IMR-90 (cell line): ENCODE measurements at regions not wholly inside any gene's neighbourhood (a gene's known extent, or its start where the extent isn't known, plus 50 kb on each side); places are given as distances from the start of the nearest gene placed in this dataset.

Experiments
- ATAC-seq: fragments of 200-7000 bp; cut with Tn5 transposase; 2 replicates; pipeline ENCODE4 v1.9.1; 2020; ENCODE audit warnings: low read depth, mild to moderate bottlenecking, moderate library complexity
- BruUV-seq: library from RNA; stranded (reverse); fragments of 400-500 nt; replicated peaks from 2 replicates; lab custom pipeline; 2021; lab: Mats Ljungman, UMichigan
- CTCF ChIA-PET: fragments of 300-600 bp; formaldehyde crosslinking; extraction: SDS; loops from one replicate; lab custom pipeline; 2021; ENCODE audit warnings: antibody characterized with exemption; lab: Yijun Ruan, JAX
- POLR2A ChIA-PET: fragments of 300-600 bp; sonication (Branson Sonifier 250); formaldehyde crosslinking; loops from one replicate; lab custom pipeline; 2022; ENCODE audit warnings: antibody characterized with exemption; ENCODE audit not compliant: unreplicated experiment; lab: Charles Lee
- DNase-seq: peaks from one replicate; pipeline ENCODE4 v3.0.0; 2013
- H2AFZ ChIP-seq: replicated peaks from 2 replicates; pipeline ENCODE3; 2013; ENCODE audit warnings: low read length, mild to moderate bottlenecking; ENCODE audit not compliant: poor library complexity
- H2AK5ac ChIP-seq: 2 replicates; pipeline ENCODE4 v1.6.1; 2013; ENCODE audit warnings: low read depth, low read length, inconsistent platforms
- H2AK9ac ChIP-seq: replicated peaks from 2 replicates; pipeline ENCODE3; 2013; ENCODE audit warnings: mild to moderate bottlenecking, low read depth, low read length, moderate library complexity; ENCODE audit not compliant: poor library complexity
- H2BK120ac ChIP-seq: 2 replicates; pipeline ENCODE4 v1.6.1; 2013; ENCODE audit warnings: low read depth, low read length, inconsistent platforms
- H2BK15ac ChIP-seq: 3 replicates; pipeline ENCODE4 v1.6.1; 2013; ENCODE audit warnings: low read depth, low read length, inconsistent platforms
- H2BK20ac ChIP-seq: 2 replicates; pipeline ENCODE4 v1.6.1; 2013; ENCODE audit warnings: low read depth, mild to moderate bottlenecking, inconsistent platforms, low read length, moderate library complexity
- H2BK5ac ChIP-seq: 2 replicates; pipeline ENCODE4 v1.6.1; 2013; ENCODE audit warnings: mild to moderate bottlenecking, low read depth, low read length, inconsistent platforms; ENCODE audit not compliant: poor library complexity, severe bottlenecking
- H3K14ac ChIP-seq: replicated peaks from 2 replicates; pipeline ENCODE4 v1.6.1; 2013; ENCODE audit warnings: low read depth, low read length, inconsistent platforms
- H3K18ac ChIP-seq: 2 replicates; pipeline ENCODE4 v1.6.1; 2013; ENCODE audit warnings: low read depth, low read length, control low read depth
- H3K23ac ChIP-seq: 2 replicates; pipeline ENCODE4 v1.6.1; 2013; ENCODE audit warnings: low read depth, low read length, inconsistent platforms
- H3K27ac ChIP-seq: 2 replicates; pipeline ENCODE4 v1.5.1; 2013; ENCODE audit warnings: mild to moderate bottlenecking, control low read depth, low read length; ENCODE audit not compliant: insufficient read depth
- H3K27me3 ChIP-seq: 2 replicates; pipeline ENCODE4 v1.6.1; 2013; ENCODE audit warnings: low read length; ENCODE audit not compliant: control insufficient read depth, insufficient read depth
- H3K36me3 ChIP-seq: 2 replicates; pipeline ENCODE4 v1.6.1; 2013; ENCODE audit warnings: low read length, mixed read lengths; ENCODE audit not compliant: control insufficient read depth, insufficient read depth
- H3K4ac ChIP-seq: 2 replicates; pipeline ENCODE4 v1.6.1; 2013; ENCODE audit warnings: low read depth, low read length, inconsistent platforms
- H3K4me1 ChIP-seq: 2 replicates; pipeline ENCODE4 v1.6.1; 2013; ENCODE audit warnings: low read length, mixed read lengths; ENCODE audit not compliant: control insufficient read depth, insufficient read depth
- H3K4me2 ChIP-seq: 2 replicates; pipeline ENCODE4 v1.6.1; 2013; ENCODE audit warnings: low read depth, mild to moderate bottlenecking, control low read depth, low read length, moderate library complexity
- H3K4me3 ChIP-seq: 2 replicates; pipeline ENCODE4 v1.5.1; 2013; ENCODE audit warnings: low read depth, mild to moderate bottlenecking, control low read depth, low read length, moderate library complexity; ENCODE audit not compliant: insufficient read depth
- H3K56ac ChIP-seq: 2 replicates; pipeline ENCODE4 v1.6.1; 2013; ENCODE audit warnings: low read length, inconsistent platforms; ENCODE audit not compliant: insufficient read depth; ENCODE audit errors: extremely low read depth
- H3K79me1 ChIP-seq, 2 experiments: 2 replicates each; pipeline ENCODE4 v1.6.1; 2013; ENCODE audit warnings: low read length in 2 of 2, inconsistent platforms in 1 of 2, low read depth in 1 of 2
- H3K9ac ChIP-seq: 2 replicates; pipeline ENCODE4 v1.6.1; 2013; ENCODE audit warnings: low read depth, low read length, control low read depth
- H3K9me1 ChIP-seq: 2 replicates; pipeline ENCODE4 v1.6.1; 2013; ENCODE audit warnings: low read length, inconsistent platforms; ENCODE audit not compliant: insufficient read depth
- H3K9me3 ChIP-seq: 2 replicates; pipeline ENCODE4 v1.6.1; 2013; ENCODE audit warnings: low read length; ENCODE audit not compliant: control insufficient read depth, insufficient read depth
- H4K20me1 ChIP-seq: 2 replicates; pipeline ENCODE4 v1.6.1; 2013; ENCODE audit warnings: low read length, inconsistent platforms; ENCODE audit not compliant: insufficient read depth
- H4K5ac ChIP-seq: 2 replicates; pipeline ENCODE4 v1.6.1; 2013; ENCODE audit warnings: mild to moderate bottlenecking, low read depth, low read length, control low read depth
- H4K8ac ChIP-seq, 2 experiments: 2 replicates each; pipeline ENCODE4 v1.6.1; 2013; ENCODE audit warnings: low read depth in 2 of 2, low read length in 2 of 2, control low read depth in 1 of 2, inconsistent platforms in 1 of 2
- H4K91ac ChIP-seq: 2 replicates; pipeline ENCODE4 v1.6.1; 2013; ENCODE audit warnings: low read depth, low read length, inconsistent platforms; ENCODE audit not compliant: insufficient read depth
- BHLHE40 ChIP-seq: fragments of 150-350 bp; IDR thresholded peaks from 2 replicates; pipeline ENCODE4 v1.6.1; 2016; ENCODE audit warnings: mild to moderate bottlenecking, low read depth, low read length
- CHD1 ChIP-seq: IDR thresholded peaks from 2 replicates; pipeline ENCODE4 v1.6.1; 2012; ENCODE audit warnings: low read depth, low read length, improper control_type of control experiment
- MAZ ChIP-seq: IDR thresholded peaks from 2 replicates; pipeline ENCODE4 v1.6.1; 2012; ENCODE audit warnings: low read depth, mild to moderate bottlenecking, low read length, improper control_type of control experiment, moderate library complexity, borderline replicate concordance
- MXI1 ChIP-seq: IDR thresholded peaks from 2 replicates; pipeline ENCODE4 v1.6.1; 2012; ENCODE audit warnings: low read depth, mild to moderate bottlenecking, low read length, moderate library complexity, borderline replicate concordance
- POLR2A ChIP-seq: IDR thresholded peaks from 2 replicates; pipeline ENCODE4 v1.6.1; 2012; ENCODE audit warnings: mild to moderate bottlenecking, low read depth, low read length
- RAD21 ChIP-seq: IDR thresholded peaks from 2 replicates; pipeline ENCODE4 v1.6.1; 2012; ENCODE audit warnings: low read length, improper control_type of control experiment
- WGBS, 2 experiments: methylation state at CpG; one replicate each; pipeline versions ENCODE4 v1.1.5 to v1.1.7; 2013; ENCODE audit warnings: missing lambda C conversion rate in 2 of 2; ENCODE audit not compliant: insufficient read length in 1 of 2; ENCODE audit errors: extremely low coverage in 2 of 2; 5-methylcytosine and 5-hydroxymethylcytosine counted together
- dilution Hi-C: fragments of 300-500 bp; cut with HindIII; formaldehyde crosslinking; loops from one replicate; pipeline ENCODE4 v1.14.3; 2018; ENCODE audit warnings: low sequenced_read_pairs; ENCODE audit not compliant: unreplicated experiment
- in situ Hi-C: fragments of 300-500 bp; cut with MboI; formaldehyde crosslinking; loops from 3 replicates; pipeline ENCODE4 v1.14.3; 2019; ENCODE audit warnings: low sequenced_read_pairs, inconsistent platforms, mixed read lengths
- intact Hi-C: fragments of 100-400 bp; cut with micrococcal nuclease; formaldehyde crosslinking; loops from 2 replicates; pipeline ENCODE4 v1.10.0; 2022

DNA sequence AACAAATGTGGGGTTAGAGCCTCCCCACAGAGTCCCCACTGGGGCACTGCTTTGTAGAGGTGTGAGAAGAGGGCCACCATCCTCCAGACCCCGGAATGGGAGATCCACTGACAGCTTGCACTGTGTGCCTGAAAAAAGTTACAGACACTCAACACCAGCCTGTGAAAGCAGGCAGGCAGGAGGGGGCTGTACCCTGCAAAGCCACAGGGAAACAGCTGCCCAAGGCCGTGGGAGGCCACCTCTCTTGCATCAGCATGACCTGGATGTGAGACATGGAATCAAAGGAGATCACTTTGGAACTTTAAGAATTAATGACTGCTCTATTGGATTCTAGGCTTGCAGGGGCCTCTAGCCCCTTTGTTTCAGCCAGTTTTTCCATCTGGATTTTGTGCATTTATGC is 782.3 kb downstream of the BRINP1 start:
- H3K14ac ChIP-seq, result no peak overlapping the region
- no peak for ATAC-seq
- no peaks in the 10 kb centered on the region for H3K79me1 ChIP-seq
- TF ChIP-seq POLR2A (no peak), RAD21 (no peak), MAZ (no peak), BHLHE40 (no peak), MXI1 (no peak), CHD1 (no peak)
- no peak overlapping the region for H3K4me2 ChIP-seq
- H3K23ac ChIP-seq, result no peak overlapping the region
- no peak overlapping the region for H2BK15ac ChIP-seq
- H3K9me1 ChIP-seq, result no peaks in the 10 kb centered on the region
- no peaks in the 10 kb centered on the region for H3K36me3 ChIP-seq
- H3K4me1 ChIP-seq, result no peaks in the 10 kb centered on the region
- H3K9ac ChIP-seq, result no peak overlapping the region
- CTCF ChIA-PET, result no interaction called here
- H3K9me3 ChIP-seq, result peaks cover 8% of the 10 kb centered on the region
- intact Hi-C loops (no loop called here), dilution Hi-C loops (no loop called here), in situ Hi-C loops (no loop called here)
- no peak overlapping the region for H2BK5ac ChIP-seq
- no peak overlapping the region for H2BK120ac ChIP-seq
- no peak overlapping the region for H3K4me3 ChIP-seq
- POLR2A ChIA-PET, result no interaction called here
- H3K27me3 ChIP-seq, result no peaks in the 10 kb centered on the region
- H3K18ac ChIP-seq, result no peak overlapping the region
- no peak for DNase-seq
- H2AK9ac ChIP-seq, result no peak overlapping the region
- no peaks in the 10 kb centered on the region for H4K20me1 ChIP-seq
- no peak overlapping the region for H3K56ac ChIP-seq
- no TSS peak for BruUV-seq
- H2AFZ ChIP-seq, result no peak overlapping the region
- WGBS, 2 experiments, result no CpG with 5 or more reads among the region's 2 CpGs
- H2BK20ac ChIP-seq, result no peak overlapping the region
- H3K4ac ChIP-seq, result no peak overlapping the region
- H4K8ac ChIP-seq, result no peak overlapping the region
- no peak overlapping the region for H2AK5ac ChIP-seq
- H4K5ac ChIP-seq, result no peak overlapping the region
- H4K91ac ChIP-seq, result no peak overlapping the region
- H3K27ac ChIP-seq, result no peak overlapping the region
